Retina (tissue), 1 donor: ENCODE measurements at regions not wholly inside any gene's neighbourhood (a gene's known extent, or its start where the extent isn't known, plus 50 kb on each side); places are given as distances from the start of the nearest gene placed in this dataset.
"Not testable (repeated sequence)": the region's sequence is repeated elsewhere in the genome, so short reads cannot be mapped to it uniquely, and the experiment has no call there.

Experiments
- DNase-seq: peaks from one replicate; pipeline ENCODE4 v3.0.0-alpha.2; 2016

GRCh38 chr10:44267007-44267406 lies 117.9 kb downstream of the CXCL12 start:
- DNase-seq: no peak

- no peak for DNase-seq
These were observed 120.7 kb downstream of the CXCL12 start for GRCh38 chr10:44264244-44264643.

GRCh38 chr10:44263771-44264170 lies 121.1 kb downstream of the CXCL12 start:
- no peak for DNase-seq

GRCh38 chr10:44262551-44263251 lies 122.2 kb downstream of the CXCL12 start:
- DNase-seq: no peak

GRCh38 chr10:44261710-44262455 lies 123.0 kb downstream of the CXCL12 start:
- no peak for DNase-seq

GRCh38 chr10:44261296-44261695 lies 123.6 kb downstream of the CXCL12 start:
- no peak for DNase-seq

GRCh38 chr10:44260286-44260928 lies 124.5 kb downstream of the CXCL12 start:
- no peak for DNase-seq

- no peak for DNase-seq
These were observed 125.6 kb downstream of the CXCL12 start for GRCh38 chr10:44259090-44259874.

- DNase-seq: no peak
These were observed 126.3 kb downstream of the CXCL12 start for GRCh38 chr10:44258460-44259089.

- DNase-seq: no peak
These were observed 126.9 kb downstream of the CXCL12 start for GRCh38 chr10:44258019-44258418.

- DNase-seq: no peak
These were observed 131.0 kb downstream of the CXCL12 start for GRCh38 chr10:44253769-44254462.

GRCh38 chr10:44252631-44253030 lies 132.3 kb downstream of the CXCL12 start:
- DNase-seq: not testable (repeated sequence)

GRCh38 chr10:44249933-44250332 lies 135.0 kb downstream of the CXCL12 start:
- DNase-seq: not testable (repeated sequence)

- no peak for DNase-seq
These were observed 135.4 kb downstream of the CXCL12 start for GRCh38 chr10:44249490-44249889.

- DNase-seq: not testable (repeated sequence)
These were observed 138.2 kb downstream of the CXCL12 start for GRCh38 chr10:44246700-44247099.

GRCh38 chr10:44246287-44246686 lies 138.6 kb downstream of the CXCL12 start:
- DNase-seq: not testable (repeated sequence)

- DNase-seq: no peak
These were observed 139.3 kb downstream of the CXCL12 start for GRCh38 chr10:44245601-44245938.

- no peak for DNase-seq
These were observed 139.9 kb downstream of the CXCL12 start for GRCh38 chr10:44244745-44245600.

GRCh38 chr10:44243851-44244510 lies 140.9 kb downstream of the CXCL12 start:
- DNase-seq: no peak

GRCh38 chr10:44242826-44243225 lies 142.1 kb downstream of the CXCL12 start:
- DNase-seq: no peak
